NCI-H748 (cell line): ENCODE measurements at regions not wholly inside any gene's neighbourhood (a gene's known extent, or its start where the extent isn't known, plus 50 kb on each side); places are given as distances from the start of the nearest gene placed in this dataset.
"Not testable (repeated sequence)": the region's sequence is repeated elsewhere in the genome, so short reads cannot be mapped to it uniquely, and the experiment has no call there.

Experiments
- DNase-seq: peaks from one replicate; lab custom pipeline; 2025; ENCODE audit not compliant: unreplicated experiment; lab: John Stamatoyannopoulos, UW

DNA sequence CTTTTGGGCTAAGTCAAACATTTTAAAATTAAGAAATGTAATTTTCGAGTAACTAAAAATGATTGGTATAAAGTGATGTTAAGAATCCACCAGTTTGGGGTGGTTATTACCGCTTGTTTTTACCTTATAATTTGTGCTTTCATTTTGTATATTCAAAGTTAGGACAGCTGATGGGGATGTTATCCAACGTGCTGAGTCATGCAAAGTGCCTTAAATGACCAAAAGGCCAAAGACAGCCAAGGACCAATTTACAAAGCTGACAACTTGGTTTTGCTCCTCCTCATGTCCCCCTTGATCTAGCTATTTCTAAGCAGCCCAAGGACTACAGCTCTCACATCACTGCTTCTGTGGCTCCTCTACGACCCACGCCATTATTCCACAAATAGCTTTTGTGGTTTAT, 181.4 kb upstream of the PCDH7 start:
- DNase-seq: no peak

DNA sequence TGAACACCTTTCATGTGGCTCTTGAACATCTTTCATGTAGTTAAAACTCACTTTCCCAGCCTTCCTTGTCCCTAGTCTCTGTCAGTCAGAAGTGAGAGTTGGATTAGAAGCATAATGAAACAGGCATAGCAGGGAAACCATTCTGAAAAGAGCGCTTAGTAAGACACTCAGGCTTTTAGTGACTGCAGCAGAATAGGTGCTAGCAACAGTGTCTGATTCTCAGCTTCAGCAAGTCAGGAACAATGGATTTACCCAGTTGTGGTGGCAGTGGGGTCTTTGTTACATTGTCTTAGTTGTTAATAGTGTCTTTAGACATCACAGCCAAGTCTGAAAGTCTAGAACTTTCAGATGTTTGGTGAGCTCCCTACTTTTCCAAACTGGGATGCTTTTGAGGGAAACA, 177.1 kb upstream of the PCDH7 start:
- no peak for DNase-seq

DNA sequence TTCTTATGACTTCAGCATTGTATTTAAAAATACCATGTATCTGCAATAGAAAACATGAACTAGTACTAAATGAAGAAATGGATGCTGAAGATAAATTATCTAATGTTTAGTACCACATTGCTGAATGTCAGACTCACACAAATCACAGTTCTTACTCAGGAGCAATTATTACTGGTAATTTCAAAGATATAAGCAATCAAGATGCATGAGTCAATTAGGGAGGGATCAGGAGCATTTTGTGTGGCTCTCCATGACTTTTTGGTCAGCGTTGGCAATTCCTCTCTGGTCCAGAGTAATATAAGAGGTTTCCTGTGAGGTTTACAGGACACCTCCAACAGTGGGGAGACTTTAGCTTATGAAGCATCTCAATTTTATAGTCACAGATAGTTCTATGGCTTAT, 167.0 kb upstream of the PCDH7 start:
- DNase-seq: no peak

DNA sequence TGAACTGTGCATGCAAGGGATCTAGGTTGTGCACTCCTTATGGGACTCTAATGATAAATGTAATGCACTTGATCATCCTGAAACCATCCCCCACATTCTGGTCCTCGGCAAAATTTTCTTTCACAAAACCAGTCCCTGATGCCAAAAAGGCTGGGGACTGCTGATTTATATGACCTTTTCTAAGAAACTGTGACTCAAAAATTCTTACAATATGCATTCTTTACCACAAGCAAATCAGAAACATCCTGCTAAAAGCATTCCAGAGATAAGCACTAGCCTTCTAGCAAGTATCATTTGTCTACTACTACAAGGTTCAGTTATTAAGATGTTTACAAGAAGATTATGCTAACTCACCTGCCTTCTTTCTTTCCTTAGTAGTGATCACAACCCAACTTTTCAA, 166.5 kb upstream of the PCDH7 start:
- no peak for DNase-seq

DNA sequence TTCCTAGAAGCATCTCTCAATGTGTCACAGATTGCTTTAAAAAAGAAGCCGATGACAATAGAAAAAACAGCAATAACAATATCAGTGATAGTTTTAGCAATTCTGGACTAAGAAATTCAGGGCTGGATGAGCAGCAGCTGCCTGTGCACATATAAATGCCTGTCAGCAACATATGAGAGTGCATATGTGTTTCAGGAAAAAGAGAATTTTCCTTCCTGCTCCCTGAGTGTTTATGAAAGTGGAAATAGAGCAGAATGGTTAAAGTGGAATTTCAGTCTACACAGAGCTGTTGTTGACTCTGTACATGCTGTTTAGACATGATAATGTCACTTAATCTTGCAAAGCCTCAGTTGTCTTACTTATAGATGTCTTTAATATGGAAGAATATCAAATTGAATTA, 164.4 kb upstream of the PCDH7 start:
- DNase-seq: no peak

DNA sequence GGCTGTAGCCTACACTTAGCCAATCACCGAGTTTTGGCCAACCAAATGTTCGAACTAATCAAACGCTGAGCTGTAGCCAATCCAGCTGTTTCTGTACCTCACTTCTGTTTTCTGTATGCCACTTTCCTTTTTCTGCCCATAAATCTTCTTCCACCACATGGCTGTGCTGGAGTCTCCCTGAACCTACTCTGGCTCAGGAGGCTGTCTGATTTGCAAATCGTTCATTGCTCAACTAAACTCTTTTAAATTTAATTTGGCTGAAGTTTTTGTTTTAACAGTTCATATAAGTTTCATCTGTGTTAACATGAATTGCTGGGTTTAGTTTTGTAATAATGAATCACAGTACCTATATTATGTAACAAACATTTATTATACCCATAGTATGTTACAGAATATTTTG, 160.7 kb upstream of the PCDH7 start:
- DNase-seq: no peak

DNA sequence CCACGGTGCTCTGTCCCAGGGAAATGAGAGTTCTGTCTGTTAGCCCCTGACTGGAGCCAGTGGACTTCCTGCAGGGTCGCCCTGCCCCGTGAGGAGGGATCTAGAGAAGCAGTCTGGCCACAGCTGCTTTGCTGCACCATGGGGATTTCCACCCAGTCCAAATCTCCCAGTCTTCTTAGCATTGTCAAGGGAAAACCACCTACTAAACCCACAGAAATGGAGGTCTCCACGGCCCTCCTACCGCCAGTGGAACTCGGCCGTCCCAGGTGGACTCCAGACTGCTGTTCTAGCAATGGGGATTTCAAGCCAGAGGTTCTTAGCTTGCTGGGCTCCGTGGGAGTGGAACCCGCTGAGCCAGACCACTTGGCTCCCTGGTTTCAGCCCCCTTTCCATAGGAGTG, 133.3 kb upstream of the PCDH7 start:
- DNase-seq: no peak

DNA sequence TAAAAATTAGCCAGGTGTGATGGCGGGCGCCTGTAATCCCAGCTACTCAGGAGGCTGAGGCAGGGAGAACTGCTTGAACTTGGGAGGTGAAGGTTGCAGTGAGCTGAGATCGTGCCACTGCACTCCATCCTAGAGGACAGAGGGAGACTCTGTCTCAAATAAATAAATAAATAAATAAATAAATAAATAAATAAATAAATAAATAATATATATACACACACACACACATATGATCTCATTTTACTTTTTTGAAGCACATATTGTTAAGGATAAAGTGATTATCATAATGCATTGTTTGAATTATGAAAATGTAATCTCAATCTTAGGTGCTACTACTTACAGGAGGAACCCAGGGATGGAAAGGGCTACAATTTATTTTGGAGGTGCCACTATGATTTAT, 130.5 kb upstream of the PCDH7 start:
- DNase-seq: not testable (repeated sequence)

DNA sequence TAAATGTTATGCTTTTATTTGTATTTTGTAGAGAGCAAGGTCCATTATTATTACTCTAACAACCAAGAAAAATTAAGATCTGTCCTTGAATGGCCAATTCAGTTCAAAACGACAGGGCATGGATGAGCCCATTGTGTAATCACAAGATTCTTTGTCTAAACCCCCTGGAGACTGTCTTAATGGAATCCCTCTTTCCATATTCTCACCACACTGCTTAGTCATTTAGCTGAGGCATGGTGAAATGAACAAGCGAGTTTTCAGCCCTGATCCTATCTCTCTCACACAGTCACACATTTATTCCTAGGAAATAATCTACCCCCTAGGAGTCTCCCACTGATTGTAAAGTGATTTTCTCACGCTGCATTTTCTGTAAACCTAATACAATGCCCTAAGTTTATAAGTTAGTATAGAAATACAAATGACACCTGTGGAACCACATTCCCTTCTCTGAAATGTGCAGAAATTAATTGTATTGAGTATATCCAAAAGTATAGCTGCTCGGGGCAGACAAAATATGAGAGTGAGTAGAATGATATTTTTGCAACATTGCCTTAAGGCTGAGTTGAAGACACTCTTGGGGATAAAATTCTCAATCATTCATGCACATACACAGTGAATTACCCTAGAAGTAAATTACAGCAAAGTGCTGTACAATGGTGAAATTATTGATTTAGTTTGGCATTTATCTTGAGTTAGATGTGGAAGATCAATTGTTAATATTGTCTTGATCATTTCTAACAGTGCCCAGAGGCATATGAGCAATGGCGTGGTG, 119.7 kb upstream of the PCDH7 start:
- no peak for DNase-seq

DNA sequence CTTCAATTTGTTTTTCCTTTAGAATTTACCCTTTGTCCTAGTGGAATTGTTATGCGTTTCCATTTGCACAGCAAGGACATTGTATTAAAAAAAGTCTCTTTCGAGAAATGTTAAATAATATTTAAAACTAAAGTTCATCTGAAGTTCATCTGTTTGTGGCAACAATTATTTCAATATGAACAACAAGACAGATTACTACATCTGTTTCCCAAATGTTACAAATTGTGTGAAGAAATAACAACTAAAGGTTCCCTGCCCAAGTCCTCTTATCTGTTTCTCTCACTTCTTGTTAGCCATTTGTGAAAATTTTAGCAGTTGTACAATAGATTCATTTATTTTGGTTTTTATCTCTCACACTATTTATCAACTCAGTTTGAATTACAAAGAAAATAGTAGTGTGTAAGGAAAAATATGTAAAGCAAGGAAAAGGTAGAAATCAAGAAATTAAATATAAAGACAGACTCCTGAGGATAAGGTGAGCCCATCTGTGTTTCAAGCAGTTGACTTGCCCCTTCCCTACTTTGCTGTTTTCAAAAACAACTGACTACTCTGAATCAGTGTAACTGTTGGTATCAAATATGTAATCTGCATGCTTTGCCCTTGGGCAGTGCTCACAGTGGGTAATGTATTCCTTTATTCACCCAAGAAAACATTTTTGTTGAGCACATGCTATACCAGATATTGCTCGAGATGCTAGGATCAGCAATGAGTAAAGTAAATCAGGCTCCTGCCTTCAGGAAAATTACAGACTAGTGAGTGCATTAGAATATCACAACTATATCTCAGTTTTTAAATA, 118.9 kb upstream of the PCDH7 start:
- DNase-seq: no peak

DNA sequence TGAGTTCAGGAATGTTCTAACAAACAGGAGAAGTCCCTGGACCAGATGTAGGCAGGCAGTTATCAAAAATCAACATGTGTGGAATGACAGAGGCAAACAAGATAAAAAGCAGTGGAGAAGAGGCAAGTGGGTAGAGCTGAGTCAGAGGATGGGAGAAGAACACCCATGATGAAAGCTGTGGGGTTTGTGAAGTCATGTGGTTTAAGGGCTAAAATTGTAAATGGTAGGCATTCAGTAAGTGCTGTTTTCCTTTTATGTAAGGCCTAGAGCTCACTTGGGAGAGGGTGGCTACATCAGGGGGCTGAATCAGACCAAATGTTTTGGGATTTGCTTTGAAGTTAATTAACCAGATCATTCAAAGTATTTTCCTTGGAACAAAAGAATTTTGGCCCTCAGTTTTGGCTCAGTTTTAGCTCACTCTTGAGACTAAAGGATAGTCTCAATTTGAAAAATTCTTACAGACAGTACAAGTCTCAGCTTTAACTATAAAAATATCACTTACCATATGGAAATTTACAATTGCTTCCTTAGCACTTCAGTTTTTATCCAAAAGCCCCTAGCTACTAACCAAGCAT, 114.5 kb upstream of the PCDH7 start:
- no peak for DNase-seq

DNA sequence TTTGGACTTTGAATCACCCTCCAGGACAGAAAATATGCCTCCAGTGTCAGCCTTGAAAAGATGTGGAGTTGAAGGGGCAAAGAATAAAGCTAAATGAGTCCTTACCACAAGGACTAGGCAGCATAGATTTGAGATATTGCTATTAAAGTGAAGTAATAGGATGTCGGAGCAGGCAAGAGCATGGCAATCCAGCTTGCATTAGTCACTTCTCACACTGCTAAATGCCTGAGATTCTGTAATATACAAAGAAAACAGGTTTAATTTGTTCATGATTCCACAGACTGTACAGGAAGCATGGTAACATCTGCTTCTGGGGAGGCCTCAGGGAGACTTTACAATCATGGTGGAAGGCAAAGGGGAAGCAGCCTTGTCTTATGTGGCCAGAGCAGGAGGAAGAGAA, 109.8 kb upstream of the PCDH7 start:
- DNase-seq: no peak

DNA sequence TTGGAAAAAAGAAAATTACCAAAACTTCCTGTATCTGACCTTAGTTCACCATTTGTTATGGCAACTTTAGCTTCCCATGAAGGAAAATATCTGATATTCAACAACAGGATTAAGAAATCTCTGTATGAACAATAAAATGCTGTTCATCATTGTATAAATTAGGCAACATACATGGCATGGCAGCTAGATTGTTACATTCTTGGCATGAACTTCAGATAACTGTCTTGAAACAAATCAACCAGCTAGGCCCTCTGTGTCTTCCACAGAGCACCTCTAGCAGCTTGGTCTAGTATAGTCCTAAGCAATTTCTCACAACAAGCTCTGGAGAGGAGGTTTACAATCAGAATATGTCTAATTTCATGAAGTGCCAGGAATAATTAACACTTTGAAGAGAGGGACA, 105.4 kb upstream of the PCDH7 start:
- DNase-seq: no peak

DNA sequence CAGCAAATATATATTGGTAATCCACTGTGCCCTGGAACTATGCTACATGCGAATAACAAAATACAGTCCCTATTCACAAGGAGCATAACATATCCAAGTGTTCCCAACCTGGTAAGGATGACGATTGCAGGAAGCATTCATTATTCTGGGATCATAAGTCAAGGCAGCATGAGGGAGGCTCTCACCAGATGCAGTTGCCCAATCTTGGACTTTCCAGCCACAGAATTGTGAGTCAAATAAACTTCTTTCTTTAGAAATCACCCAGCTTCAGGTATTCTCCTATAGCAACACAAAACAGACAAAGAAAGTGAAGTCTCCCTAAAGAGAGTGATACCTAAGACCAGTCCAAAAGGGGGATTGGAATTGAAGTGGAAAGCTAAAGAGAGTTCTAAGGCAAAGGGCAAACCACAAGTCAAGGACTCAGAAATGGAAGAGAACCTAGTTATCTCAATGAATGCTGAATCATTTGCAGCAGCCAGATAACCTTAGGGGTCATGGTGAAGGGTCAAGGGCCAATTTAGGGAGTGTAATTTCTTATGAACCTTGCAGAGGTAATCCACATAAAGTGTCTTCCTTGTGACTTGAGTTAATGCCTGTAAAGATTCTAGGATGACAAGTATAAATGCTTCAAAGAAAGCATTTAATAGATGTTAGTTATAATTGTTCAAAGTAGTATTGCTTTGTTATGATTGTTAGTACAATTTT, 103.1 kb upstream of the PCDH7 start:
- no peak for DNase-seq

DNA sequence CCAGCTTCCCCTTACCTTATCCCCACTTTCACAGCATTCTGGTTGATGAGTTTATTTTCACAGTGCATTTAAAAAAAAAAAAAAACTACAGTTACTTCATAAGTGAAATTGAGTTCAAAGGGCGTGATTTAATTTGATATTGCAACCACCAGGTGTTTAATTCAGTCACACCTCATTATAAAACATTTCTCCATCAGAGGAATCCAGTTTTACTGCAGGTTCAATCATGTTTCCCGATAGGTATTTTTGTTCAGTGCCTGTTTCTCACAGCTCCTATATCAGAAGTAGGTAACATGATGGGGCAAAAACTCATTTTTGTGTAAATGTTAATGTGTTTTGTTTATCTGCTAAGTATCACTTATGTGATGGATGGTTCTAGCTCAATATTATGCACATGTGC, 102.3 kb upstream of the PCDH7 start:
- no peak for DNase-seq

DNA sequence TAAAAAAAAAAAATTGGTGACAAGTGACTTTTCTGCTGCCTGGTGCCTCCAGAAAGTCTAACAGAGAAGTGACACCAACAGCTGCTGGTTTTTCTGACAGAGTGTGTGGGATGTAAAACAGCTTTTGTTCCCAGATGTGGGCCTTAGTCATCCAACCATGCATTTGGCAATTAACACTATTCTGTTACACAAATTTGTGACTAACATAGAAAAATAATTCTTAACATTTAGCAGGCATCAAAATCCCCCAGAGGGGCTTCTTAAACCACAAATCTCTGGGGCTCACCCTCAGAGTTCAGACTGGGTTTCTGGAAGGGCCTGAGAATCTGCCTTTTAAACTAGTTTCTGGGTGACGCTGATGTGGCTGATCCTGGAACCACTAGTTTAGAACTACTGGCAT, 100.5 kb upstream of the PCDH7 start:
- DNase-seq: no peak

DNA sequence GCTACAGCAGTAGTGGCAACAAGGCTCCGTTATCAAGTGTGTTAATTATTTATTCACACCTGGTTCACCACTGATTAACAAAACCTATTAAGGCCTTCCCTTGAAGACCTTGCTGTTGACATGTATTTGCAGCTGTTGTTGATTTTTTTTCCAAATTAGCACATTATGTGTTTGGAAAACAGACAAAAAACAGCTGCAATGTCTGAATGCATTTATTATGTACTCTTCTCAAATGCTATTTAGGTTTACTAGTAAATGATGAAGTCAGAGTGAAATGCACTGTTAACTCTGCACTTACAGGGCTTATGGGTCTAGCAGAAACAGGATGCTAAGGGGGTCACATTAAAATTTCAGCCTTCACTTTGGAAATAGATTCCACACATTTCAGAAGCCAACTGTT, 99.5 kb upstream of the PCDH7 start:
- no peak for DNase-seq

DNA sequence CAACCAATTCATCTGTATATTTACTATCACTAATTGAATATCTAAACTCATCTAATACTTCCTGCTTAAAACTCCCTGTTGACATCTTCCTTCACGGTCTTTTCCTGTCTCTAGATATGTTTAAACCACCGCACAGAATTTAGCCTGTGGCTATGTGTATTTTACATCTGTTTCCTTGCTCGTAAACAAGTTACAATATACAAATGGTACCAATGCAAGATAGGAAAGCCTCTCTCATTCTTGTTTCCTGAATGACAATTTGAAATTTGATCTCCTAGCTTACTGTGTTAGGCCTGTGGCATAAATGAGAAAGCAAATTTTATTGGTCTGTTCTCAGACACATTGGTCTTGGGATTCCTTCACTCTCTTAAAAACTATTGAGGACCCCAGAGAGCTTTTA, 89.7 kb upstream of the PCDH7 start:
- DNase-seq: no peak

DNA sequence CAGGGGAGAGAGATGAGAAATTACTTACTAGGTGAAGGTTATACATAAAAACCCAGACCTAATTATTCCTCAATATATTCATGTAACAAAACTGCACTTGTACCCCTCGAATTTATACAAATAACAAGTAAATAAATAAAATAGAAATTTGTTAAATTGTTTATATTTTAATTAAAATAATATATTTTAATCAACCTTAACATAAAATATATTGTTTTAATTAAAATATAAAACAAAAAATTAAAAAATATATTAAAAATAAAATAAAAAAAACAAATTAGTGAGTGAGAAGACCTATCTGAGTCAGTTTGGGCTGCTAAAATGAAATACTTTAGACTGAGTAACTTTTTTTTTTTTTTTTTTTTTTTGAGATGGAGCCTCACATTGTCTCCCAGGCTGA, 87.4 kb upstream of the PCDH7 start:
- DNase-seq: no peak

DNA sequence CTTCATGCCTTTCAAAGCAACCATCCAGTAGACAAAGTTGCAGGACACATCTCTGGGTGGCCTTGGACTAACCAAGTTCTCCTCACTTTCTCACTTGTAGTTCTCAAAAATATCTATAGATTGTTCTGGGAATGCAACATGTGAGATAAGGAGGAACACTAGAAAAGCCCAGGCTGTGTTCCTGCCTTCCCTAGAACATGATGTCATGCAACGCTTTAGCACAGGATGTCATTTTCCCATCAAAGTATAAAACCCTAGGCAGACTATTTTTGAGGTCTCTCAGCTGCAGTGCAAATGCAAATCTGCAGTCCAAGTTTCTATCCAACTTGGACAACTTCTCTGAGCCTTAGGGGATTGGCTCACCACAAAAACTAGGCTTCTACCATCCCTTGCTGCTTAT, 78.8 kb upstream of the PCDH7 start:
- DNase-seq: no peak

DNA sequence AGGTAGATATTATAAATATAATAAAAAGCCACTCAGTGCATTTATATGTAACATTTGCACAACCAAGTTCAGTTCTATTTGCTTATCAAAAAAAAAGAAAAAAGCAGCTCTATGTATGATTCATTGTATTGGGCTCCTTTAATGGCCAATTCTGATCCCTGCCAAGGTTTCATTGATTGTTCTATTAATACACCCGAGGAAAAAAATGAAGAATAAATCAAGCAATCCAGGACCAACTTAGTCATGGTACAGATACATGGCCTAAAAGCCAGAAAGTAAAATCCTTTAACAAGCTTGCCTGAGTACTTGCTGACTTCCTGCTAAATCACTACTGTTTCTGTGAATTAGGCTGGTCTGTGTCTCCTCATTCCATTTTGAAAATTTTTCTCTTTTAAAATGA, 77.6 kb upstream of the PCDH7 start:
- no peak for DNase-seq

DNA sequence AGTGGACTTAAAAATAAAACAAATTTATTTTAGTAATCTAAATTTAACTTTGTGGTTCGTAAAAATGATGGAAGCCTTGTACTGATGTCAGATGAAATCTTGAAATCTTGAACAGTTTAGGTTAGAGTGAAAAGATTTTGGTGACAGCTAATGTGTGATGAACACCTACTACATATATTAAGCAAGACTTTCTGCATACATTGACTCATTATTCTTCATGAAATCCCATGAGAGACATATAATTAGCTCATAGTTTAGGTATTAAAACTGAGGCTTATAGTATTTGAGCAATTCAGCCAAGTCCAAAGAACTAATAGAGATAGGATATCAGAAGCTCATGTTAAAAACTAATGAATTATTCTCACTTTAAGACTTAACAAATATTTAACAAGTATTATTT, 66.9 kb upstream of the PCDH7 start:
- no peak for DNase-seq
